GM21515 (cell line): ENCODE measurements at regions not wholly inside any gene's neighbourhood (a gene's known extent, or its start where the extent isn't known, plus 50 kb on each side); places are given as distances from the start of the nearest gene placed in this dataset.

Experiments
- ATAC-seq: cut with Tn5 transposase; IDR thresholded peaks from one replicate; pipeline ENCODE4 v1.9.1; 2021; ENCODE audit not compliant: unreplicated experiment

DNA sequence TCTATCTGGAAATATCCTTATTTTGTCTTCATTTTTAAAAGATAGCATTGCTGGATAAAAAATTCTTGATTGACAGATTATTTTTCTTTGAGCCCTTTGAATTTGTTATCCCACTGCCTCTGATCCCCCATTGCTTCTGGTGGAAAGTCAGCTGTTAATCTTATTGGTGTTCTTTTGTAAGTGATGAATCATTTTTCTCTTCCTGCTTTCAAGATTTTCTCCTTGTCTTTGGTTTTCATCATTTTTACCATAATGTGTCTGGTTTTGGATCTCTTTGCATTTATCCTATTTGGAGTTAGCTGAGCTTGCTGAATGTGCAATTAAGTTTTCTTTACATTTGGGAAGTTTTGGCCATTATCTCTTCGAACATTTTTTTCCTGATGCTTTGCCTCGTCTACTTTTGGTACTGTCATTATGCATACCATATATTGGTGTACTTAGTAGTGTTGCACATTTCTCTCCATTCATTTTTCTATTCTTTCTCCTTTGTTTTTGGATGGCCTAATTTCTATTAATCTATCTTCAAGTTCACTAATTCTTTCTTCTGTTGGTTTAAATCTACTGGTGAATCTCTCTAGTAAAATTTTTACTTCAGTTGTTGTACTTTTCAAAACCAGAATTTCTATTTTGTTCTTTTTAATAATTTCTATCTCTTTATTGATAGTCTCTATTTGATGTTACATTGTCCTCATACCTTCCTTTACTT lies 440.0 kb upstream of the PROK2 start:
- ATAC-seq = no peak

DNA sequence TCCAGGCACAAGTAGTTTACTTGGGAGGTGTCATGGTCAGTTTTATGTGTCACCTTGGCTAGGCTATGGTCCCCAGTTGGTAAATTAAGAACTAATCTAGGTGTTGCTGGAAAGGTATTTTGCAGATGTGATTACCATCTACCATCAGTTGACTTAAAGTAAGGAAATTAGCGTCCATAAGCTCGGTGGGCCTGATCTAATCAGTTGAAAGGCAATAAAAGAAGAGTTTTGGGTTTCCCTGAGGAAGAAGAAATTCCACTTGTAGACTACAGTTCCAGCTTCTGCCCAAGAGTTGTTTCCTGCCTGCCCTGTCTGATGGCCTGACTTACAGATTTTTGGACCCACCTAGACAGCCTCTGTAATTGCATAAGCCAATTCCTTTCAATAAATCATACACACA lies 438.7 kb upstream of the PROK2 start:
- ATAC-seq = no peak

DNA sequence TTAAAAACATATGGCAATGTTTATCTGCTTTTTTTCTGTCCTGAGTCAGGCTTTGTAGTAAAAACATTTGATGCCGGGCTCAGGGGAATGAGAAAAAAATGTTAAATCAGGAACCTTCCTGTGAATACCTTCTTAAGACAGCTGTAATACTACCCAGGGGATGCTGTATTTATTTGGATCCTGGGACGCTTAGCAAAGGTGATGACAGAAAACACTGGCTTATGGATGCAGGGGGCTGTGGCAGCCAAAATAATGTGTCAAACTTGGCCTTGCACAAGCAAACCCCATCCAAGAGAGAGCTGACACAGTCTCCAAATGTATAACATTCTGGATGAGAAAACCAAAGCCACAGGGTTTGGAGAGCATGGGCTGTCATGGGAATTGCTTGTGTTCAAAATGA lies 438.2 kb upstream of the PROK2 start:
- ATAC-seq = no peak

GRCh38 chr3:72222410-72222809 lies 437.5 kb upstream of the PROK2 start:
- ATAC-seq = no peak

- ATAC-seq = no peak
Measured at GRCh38 chr3:72220946-72221345, 436.0 kb upstream of the PROK2 start.

- ATAC-seq = no peak
Measured at GRCh38 chr3:72219752-72220151, 434.8 kb upstream of the PROK2 start.

GRCh38 chr3:72217570-72217969 lies 432.6 kb upstream of the PROK2 start:
- ATAC-seq = no peak

- ATAC-seq = no peak
Measured at GRCh38 chr3:72214066-72214951, 429.4 kb upstream of the PROK2 start.

- no peak for ATAC-seq
Measured at GRCh38 chr3:72213296-72214065, 428.5 kb upstream of the PROK2 start.

GRCh38 chr3:72212396-72212795 lies 427.4 kb upstream of the PROK2 start:
- no peak for ATAC-seq

GRCh38 chr3:72210261-72210660 lies 425.3 kb upstream of the PROK2 start:
- ATAC-seq = no peak

DNA sequence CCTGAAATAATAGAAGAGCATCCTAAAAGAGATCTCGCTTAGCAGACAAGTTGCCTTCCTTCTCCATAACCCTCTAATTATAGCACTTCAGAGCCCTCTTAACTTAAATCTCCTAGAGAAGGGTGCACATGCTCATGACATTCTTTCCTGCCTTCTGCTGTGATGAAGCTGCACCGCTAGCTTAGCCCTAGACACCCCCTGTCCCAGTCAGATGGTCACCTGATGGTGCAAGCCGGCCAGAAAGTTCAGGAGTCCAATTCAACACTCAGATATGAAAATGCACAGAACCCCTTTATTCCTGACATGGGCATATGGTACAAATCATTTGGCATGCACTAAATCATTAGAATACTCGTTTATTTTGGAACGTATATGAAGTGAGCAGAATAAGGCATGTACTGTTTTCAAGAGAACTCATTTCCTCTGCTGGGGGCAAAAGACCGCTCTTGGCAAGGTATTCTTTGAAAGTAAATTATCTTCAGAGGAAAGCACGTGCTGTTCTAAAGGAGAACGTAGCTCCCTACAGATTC lies 420.4 kb upstream of the PROK2 start:
- ATAC-seq = no peak

DNA sequence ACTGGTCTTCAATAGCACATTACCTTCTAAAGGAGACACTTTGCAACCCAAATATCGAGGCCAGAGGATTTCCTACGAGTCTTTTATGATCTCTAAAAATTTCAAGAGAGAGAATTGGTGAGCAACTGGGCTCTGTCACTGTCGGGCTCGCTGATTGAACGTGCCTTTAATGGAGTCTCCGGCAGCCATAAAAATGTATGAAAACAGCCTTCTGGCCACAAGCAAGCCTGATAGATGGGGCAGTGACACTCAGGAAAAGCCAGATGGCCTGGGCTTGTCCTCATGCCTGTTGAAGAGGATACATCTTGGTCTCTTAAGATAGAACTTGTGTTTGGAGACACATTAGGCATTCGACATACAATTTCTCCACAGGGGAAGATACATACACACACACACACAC lies 419.5 kb upstream of the PROK2 start:
- no peak for ATAC-seq

- no peak for ATAC-seq
Measured at GRCh38 chr3:72203613-72204349, 418.8 kb upstream of the PROK2 start.

DNA sequence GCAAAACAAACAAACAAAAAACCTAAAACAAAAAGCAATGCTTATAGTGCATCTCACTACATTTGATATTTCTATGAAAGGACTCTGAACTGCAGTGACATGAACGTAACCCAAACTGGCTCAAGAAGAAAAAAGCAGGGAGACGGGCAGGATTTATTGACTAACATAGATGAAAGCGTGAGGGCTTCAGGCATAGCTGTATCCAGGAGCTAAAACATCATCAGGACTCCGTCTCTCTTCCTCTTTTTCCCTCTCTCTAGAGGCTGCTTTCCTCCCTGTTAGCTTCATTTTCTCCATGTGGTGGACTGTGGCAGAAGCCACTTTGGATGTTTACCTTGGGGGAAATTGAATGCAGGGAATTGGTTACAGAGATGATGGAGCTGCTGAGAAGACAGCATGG lies 418.2 kb upstream of the PROK2 start:
- no peak for ATAC-seq

GRCh38 chr3:72200332-72200731 lies 415.4 kb upstream of the PROK2 start:
- no peak for ATAC-seq

GRCh38 chr3:72199530-72199929 lies 414.6 kb upstream of the PROK2 start:
- no peak for ATAC-seq

DNA sequence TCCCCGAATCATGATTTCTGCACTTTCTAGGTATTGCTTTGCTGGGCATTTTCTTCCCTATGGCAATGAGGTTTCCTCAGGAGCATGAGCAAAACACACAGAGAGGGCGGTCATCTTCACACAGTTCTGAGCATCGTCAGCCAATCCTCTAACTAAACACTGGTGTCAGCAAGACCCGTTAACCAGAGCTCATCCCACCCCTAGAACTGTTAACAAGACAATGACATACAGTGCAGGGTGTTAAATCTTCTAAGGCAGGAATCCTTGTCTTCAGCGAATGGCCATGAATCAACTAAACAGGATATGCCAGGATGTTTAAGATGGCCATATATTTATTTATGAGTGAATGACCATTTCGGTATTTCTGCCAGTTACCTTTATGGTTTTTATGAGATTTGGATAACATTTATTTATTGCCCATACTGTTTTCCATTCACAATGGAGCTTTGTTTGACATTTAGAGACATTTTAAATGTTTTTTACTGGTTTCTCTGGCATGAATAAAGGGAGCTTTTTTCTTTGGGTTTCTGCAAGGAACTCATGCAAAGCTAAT lies 411.5 kb upstream of the PROK2 start:
- no peak for ATAC-seq

DNA sequence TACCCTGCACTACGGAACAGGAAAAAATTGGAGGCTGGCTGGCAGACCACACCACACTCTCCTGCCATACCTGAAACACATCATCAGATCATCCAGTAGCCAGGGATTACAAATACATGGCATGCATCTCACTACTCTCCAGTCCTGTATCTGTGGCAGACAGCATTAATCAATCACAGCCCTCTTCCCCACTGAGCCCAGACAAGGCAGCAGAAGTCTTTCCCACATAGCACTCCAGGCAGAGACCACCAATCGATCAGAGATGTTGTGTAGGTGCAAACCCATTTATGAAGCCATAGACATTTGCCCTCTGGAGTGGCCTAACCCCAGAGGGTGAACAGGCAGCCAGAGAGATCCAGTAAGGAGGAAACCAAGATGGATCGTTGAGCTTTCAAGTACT lies 410.9 kb upstream of the PROK2 start:
- no peak for ATAC-seq

- no peak for ATAC-seq
Measured at GRCh38 chr3:72194458-72194857, 409.5 kb upstream of the PROK2 start.
